GM18907 (cell line): ENCODE measurements at regions not wholly inside any gene's neighbourhood (a gene's known extent, or its start where the extent isn't known, plus 50 kb on each side); places are given as distances from the start of the nearest gene placed in this dataset.
"Not testable (repeated sequence)": the region's sequence is repeated elsewhere in the genome, so short reads cannot be mapped to it uniquely, and the experiment has no call there.

Experiments
- ATAC-seq: cut with Tn5 transposase; IDR thresholded peaks from one replicate; pipeline ENCODE4 v1.9.1; 2021; ENCODE audit warnings: mild to moderate bottlenecking, moderate library complexity; ENCODE audit not compliant: unreplicated experiment

DNA sequence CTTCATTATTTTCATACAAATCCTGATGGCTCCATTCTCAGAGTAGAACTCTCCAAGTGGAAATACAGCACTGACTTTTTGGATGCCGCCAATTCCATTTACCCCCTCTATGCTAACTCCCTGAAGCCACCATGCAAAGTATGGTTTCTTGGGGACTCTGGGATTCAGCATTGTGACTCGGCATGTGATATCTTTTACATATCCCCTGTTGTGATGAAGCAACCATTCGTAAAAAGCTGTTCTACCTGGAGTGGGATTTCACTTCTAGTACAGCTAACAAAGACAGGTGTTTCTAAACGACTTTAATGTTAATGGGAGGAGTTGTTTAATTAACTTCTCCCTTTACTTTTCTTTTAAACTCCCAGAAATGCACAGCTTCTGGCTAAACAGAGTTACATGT is 533.5 kb downstream of the RBFOX1 start:
- no peak for ATAC-seq

DNA sequence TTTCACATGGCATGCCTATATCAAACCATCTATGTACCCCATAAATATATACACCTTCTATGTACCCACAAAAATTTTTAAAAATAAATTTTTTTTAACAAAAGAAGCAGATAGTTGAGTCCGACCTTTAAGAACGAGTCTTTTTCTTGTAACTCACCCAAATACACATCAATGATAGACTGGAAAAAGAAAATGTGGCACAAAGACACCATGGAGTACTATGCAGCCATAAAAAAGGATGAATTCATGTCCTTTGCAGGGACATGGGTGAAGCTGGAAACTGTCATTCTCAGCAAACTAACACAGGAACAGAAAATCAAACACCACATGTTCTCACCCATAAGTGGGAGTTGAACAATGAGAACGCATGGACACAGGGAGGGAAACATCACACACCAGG is 532.7 kb downstream of the RBFOX1 start:
- not testable (repeated sequence) for ATAC-seq

DNA sequence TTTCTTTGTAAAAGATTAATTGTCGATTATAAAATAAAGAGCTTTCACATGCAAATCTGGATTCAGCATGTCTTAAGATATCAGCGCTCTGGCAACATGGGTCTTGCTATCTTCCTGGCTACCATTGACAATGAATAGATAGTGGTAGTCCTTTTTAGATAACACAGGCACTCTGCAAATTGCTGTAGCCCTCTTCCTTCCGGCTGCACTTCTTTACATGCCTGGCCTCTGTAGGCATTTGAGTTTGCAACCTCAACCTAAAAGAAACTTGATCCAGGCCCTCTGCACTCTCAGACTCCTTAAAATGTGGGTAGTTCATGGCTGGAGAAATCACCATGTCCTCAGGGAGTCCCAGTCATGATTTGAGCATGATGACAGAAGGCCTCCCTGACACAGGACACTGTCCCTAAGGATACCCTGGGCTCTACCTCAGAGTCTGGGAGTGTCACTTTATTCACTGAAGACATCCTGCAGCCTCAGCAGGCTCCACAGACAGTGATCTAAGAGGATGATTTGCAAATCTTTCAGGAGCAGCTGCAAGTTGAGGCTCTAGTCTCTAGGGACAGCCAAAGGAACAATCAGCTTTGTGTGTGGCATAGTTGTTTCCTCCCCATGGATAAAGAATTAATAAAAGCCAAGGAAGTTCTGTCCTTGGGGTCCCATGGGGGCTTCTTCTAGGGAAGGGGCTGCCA is 529.4 kb downstream of the RBFOX1 start:
- ATAC-seq = no peak

DNA sequence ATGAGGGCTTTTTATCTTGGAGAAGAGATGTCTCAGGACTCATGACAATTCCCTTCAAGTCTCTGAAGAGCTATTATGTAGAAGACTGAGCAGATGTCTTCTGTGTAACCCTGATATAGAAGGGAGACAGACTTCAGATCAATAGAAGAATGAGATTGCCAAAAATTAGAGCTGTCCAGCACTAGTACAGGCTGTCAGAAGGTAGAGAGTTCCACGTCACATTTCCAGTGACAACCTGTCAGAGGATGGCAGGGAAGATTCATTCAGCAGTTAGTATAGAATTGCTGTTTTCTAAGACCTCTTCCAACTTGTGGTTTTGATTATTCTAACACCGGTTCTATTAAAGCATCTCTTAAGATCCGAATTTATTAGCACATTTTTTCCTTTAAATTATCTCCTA is 520.6 kb downstream of the RBFOX1 start:
- no peak for ATAC-seq

DNA sequence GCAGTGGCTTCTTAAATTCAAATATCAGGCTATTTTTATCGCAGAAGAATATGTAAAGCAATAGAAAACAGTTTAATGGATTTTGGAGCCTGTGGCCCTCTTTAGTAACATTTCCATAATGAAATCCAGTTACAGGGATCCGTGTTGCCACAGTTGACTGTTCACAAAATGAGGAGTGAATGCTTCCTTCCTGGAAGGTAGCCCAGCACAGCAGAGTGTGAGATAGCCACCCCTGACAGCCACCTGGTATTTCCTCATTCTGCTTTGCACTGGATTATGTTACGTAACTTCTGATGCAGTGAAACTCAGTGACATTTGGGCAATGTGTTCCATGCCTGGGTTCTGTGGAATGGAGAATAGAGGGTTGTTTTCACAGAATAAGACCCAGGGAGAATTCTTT is 517.2 kb downstream of the RBFOX1 start:
- no peak for ATAC-seq

DNA sequence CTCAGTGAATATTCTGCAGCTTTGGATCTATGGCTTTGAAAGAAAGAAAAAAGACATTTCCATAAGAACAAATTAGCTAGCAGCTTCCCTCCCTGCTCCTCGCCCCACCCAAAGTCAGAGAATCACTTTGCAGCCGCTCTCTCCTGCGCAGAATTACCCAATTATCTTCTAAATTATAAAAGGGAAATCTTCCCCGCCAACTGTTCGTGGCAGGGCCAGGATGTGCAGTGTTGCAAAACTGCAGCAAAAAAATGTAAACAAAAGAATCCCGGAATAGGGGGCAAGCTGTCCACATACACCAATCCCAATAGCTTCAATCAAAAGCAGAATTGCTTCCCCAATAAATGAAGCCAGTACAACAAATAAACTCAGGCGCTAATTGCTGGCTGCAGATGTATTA is 510.6 kb downstream of the RBFOX1 start:
- no peak for ATAC-seq

DNA sequence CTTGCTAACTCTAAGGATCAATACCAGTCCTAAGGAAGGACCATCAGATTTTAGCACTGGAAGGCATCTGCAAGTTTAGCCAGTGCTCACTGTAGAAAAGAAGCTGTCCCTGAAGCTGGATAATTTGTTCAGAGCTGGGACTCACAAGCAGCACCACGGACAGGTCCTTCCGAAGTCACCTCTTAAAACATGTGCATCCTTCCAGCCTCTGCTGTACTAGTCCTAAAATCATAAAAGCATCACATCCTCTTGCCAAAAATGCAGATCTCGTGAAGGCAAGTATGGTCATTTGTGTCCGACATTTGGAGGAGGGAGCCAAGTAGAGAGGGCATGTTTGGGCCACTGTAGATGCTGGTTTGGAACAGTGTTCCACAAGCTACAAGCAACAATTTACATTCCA is 506.9 kb downstream of the RBFOX1 start:
- ATAC-seq = no peak

DNA sequence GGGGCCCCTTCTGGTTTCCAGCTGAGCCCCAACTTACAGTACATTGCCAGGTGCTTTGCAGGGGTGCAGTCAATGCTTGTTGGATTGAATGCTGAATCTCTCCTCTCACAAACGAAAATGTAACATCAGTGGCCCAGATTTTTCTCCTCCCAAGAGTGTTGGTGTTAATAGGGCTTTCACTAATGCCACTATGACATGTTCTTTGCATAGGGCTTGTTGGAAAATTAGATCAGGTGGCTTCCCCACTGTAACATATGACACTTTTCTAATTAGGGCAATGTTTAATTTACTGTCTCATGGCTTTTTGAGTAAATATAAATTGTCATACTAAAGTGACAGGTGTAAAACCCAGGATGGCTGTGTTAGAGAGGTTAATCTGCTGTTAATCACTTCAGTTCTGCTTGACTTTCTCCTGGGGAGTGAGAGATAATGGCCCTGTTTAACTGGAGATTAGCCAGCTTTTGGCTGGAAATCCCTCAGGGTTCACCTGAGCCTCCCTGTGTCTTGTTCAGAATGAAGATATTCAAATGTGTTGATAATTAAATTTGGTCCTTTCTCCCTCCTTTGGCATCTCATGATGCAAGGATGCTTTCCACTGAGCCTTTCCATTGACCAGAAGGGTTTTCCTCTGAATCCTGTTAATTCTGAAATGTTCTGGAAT is 502.3 kb downstream of the RBFOX1 start:
- no peak for ATAC-seq

DNA sequence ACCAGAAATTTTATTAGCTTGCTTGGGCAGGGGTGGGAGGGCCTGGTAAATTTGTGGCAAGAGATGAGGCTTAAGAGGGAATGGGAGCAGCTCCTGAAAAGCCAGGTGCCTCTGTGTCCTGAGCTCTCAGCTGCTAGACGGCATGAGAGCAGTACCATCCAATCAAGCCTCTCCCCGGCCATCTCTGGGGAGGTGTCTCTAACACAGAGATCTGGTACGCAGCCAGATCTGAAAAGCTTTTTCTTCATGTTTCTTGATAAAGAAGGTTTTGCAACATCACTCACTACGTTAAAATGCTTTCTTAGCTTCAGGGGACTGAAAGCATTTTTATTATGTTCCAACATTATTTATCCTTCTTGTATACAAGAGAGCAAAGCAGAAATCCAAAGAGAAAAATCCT is 488.2 kb downstream of the RBFOX1 start:
- no peak for ATAC-seq

DNA sequence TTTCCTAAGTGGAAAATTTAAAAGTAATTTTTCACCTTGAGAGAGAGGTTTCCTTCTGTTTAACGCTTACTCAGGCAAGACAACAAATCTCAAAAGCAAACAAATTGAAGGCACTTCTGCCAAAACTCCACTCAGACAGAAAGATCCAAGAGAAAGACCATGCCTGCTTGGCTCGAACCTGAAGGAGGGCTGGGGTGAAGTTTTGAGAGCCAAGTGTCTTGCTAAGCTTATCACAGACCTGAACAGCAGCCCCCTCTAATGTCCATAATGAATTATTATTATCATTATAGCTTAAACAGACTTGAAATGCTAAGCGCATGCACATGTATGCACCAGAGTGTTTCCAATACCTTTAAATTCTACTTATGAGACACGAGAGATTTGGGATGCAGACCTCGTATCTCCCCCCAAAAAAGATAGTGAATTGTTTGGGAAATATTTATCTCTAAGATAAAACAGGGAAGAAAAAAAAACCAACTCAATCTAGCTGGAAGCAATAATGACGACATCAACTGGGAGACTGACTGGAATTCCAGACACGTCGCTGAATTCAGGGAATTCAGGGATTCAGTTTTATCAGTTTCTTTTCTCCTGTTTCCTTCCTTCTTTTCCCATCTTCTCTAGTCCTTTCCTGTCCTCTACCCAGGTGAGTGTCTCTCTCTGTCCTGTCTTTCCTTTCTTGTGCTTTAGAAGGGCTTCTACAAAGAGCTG is 473.2 kb downstream of the RBFOX1 start:
- no peak for ATAC-seq

DNA sequence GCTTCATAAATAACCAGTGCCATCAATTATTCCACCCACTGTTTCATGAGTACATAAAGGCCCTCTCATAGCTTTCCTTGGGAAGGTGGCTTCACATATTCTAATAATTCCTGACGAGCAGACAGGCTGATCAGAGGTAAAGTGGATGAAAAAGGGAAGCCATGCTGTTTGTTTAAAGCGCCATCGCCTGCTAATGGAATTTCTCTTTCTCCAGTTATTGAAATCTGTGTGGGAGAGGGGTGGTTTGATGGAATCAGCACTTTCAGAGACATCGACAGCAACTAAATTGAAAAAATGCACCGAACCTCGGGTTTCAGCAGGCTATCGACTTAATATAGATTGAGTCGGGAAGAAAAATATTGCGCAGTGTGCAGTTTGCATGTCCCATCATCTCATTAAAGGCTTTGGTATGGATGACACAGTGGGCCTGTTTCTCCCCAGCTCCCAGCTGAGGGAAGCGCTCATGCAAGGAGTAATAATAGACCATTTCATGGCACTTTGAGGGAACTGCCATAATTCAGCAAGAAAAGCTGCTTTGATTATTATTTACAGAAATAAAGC is 472.1 kb downstream of the RBFOX1 start:
- ATAC-seq = no peak

DNA sequence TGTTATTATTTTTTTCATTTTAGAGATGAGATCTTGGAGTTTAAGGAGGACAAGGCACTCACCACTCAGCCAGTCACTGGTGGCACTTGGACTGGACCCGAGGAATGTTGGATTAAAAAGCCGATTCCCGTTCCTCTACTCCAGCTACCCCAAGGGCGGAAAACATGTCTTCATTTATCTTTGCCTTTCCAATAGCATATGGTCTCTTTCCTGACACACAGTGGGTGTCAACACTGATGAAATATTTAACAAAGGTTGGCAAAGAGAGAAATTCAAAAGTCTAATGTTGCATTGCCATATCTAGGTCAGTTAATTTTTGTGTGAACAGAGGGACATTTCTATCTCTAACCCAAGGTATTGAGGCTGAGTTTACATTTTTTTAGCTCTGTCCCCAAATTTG is 459.7 kb downstream of the RBFOX1 start:
- ATAC-seq = no peak

DNA sequence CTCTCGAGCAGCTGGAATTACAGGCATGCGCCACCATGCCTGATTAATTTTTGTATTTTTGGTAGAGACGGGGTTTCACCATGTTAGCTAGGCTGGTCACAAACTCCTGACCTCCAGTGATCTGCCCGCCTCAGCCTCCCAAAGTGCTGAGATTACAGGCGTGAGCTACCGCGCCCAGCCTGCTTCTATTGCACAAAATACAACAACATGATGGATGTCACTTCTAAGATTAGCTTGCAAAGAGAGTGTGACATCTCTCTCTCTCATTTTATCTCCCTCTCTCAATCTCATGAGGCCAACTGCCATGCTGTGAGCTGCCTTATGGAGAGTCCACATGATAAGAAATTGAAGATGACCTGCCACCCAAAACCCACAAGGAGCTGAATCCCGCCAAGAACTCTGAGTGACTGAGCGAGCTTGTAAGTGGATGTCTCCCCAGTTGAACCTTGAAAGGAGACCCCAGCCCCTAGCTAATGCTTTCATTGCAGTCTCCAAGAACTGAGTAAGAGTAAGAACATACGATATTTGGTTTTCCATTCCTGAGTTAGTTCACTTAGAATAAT is 458.5 kb downstream of the RBFOX1 start:
- no peak for ATAC-seq

DNA sequence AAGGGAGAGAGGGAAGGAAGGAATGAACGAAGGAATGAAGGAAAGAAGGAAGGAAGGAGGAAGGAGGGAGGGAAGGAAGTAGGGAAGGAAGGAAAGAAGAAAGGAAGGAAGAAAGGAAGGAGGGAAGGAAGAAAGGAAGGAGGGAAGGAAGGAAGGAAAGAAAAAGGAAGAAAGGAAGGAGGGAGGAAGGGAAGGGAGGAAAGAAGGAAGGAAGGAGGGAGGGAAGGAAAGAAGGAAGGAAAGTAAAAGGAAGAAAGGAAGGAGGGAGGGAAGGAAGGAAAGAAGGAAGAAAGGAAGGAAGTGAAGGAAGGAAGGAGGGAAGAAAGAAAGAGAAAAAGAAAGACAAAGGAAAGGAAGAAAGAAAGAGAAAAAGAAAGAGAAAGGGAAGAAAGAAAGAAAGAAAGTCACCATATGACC is 442.4 kb downstream of the RBFOX1 start:
- no peak for ATAC-seq

DNA sequence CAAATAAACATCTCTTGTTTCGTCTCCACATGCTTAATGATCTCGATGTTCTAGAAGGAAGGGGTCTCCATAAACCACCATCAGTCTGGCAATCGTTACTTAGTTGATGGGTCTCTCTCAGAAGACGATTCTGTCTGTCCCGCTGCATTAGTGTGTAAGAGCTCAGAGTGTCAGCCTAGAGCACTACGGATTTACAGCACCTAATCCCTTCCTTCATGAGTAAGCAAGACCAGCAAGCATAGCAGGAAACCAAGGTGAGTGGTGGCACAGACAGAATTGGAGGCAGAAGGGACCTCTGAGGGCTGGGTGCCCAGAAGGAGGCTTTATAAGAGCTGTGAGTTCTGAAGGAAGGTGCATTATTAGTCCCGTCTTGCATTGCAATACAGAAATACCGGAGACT is 440.1 kb downstream of the RBFOX1 start:
- ATAC-seq = no peak

DNA sequence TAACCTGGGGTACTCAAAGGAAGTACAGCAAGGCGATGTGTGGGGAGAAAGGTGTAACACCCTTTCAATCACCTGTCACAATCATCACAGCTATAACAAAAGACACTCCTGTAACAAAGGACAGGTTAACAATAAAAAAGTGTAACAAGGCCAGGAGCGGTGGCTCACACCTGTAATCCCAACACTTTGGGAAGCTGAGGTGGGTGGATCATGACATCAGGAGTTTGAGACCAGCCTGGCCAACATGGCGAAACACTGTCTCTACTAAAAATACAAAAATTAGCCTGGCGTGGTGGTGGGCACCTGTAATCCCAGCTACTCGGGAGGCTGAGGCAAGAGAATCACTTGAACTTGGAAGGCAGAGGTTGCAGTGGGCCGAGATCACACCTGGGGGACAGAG is 436.4 kb downstream of the RBFOX1 start:
- ATAC-seq = not testable (repeated sequence)

DNA sequence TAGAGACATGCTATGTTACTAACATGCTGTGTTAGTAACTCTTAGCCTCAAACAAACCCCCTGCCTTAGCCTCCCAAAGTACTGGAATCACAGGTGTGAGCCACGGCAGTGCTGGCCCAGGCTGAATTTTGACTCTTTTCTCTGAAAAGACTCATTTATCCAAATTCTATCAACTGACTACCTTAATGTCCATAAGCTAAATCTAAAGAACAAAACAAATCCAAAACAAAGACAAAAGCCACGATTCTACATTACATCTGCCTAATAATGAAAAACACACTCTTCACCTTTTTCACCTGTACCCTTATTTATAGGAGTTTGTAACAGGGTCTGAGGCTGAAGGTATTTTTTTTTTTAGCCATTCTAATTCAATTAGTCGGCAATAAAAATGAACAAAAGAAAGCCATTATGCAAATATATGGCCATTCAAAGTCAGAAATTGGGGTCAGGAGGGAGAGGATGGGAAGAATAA is 432.5 kb downstream of the RBFOX1 start:
- no peak for ATAC-seq

DNA sequence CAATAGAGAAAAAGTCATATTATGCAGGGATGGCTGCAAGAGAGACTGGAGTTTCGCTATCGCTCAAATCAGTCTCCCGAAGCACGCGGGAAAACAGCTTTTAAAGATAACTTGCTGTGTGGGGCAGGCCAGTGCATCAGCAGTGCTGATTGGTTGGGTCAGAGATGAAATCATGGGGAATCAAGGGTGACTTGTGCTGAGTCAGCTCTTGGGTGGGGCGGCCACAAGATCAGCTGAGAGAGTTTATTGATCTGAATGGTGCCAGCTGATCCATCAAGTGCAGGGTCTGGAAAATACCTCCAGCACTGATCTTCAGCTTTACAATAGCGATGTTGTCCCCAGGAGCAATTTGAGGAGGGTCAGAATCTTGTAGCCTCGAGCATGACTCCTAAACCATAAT is 430.5 kb downstream of the RBFOX1 start:
- ATAC-seq = no peak
